Bronchial epithelial cell (primary cell): ENCODE measurements at regions not wholly inside any gene's neighbourhood (a gene's known extent, or its start where the extent isn't known, plus 50 kb on each side); places are given as distances from the start of the nearest gene placed in this dataset.

Source experiments
- DNase-seq: peaks from one replicate; pipeline ENCODE4 v3.0.0-alpha.2; 2010; ENCODE audit warnings: low read depth
- FAIRE-seq: peaks from 2 replicates; lab custom pipeline; 2011; peaks lifted over from hg19 to GRCh38; lab: Jason Lieb, UNC
- H3K27me3 ChIP-seq: 2 replicates; pipeline ENCODE4 v1.5.1; 2011; ENCODE audit warnings: low read length; ENCODE audit not compliant: control insufficient read depth, insufficient read depth
- H3K36me3 ChIP-seq: 2 replicates; pipeline ENCODE4 v1.5.1; 2011; ENCODE audit warnings: low read length; ENCODE audit not compliant: control insufficient read depth, insufficient read depth
- H3K4me3 ChIP-seq: 2 replicates; pipeline ENCODE4 v1.5.1; 2011; ENCODE audit warnings: mild to moderate bottlenecking, low read depth, low read length, control low read depth
- CTCF ChIP-seq: IDR thresholded peaks from 2 replicates; pipeline ENCODE4 v1.5.1; 2011; ENCODE audit warnings: mild to moderate bottlenecking, moderate library complexity, low read length, control low read depth, inconsistent platforms; ENCODE audit not compliant: insufficient read depth, severe bottlenecking

DNA sequence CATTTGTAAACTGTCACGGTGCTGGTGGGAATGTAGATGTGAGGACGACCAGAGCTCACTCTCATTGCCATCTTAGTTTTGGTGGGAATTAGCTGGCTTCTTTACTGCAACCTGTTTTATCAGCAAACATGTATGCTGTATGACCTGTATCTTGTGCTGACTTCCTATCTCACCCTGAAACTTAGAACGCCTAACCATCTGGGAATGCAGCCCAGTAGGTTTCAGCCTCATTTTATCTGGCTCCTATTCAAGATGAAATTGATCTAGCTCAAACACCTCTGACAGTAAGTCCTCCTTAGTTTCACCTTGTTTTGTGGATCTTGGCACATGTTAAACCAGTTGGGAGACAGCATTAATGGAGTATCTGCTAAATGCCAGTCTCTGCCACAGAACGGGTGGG, 174.6 kb downstream of the HLX start:
- TF ChIP-seq CTCF, result no peak
- Histone ChIP-seq H3K4me3 (no peak overlapping the region), H3K36me3 (no peaks in the 10 kb centered on the region), H3K27me3 (no peaks in the 10 kb centered on the region)
- DNase-seq (peak; percentile 36), FAIRE-seq (no peak)

- FAIRE-seq, result no peak
- no peak overlapping the region for H3K4me3 ChIP-seq
- no peak for TF ChIP-seq CTCF
These were observed 180.3 kb downstream of the HLX start for GRCh38 chr1:221059506-221059905.

GRCh38 chr1:221063651-221064050, 184.4 kb downstream of the HLX start:
- TF ChIP-seq CTCF, result no peak
- FAIRE-seq, result no peak
- Histone ChIP-seq H3K27me3 (no peaks in the 10 kb centered on the region), H3K36me3 (no peaks in the 10 kb centered on the region), H3K4me3 (no peak overlapping the region)
- DNase-seq, result no peak

More at GRCh38 chr1:221059506-221059905, 180.3 kb downstream of the HLX start:
- H3K36me3 ChIP-seq, result no peaks in the 10 kb centered on the region
- no peak for DNase-seq
- no peaks in the 10 kb centered on the region for H3K27me3 ChIP-seq

DNA sequence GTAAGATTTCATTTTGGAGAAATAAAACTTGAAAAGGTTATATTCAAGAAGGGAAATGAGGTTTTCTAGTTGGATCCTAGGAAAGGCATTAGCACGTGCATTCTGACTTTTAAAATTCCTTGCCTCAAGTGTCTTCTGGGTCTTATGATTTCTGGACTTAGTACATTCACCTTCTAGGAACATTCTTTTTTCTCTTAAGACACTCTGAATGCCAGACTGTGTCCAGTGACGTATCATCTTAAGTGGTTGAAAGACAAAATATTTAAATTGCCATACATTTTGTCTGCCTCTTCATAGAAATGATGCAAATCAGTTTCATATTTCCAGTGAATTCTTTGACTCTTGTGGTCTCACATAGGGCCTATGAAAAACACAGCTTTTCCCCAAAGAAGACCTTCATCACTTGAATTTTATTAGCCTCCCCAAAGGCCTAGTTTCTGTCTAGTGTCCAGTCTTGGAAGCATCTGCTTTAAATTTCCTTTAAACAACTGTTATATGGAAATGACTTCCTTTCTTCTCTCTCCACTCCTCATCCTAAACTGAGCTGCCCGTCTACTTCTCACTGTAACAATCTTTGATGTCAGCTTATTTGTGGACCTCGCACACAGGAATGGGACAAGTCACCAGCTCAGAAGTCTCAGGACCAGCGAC, 187.2 kb downstream of the HLX start:
- TF ChIP-seq CTCF, result no peak
- Histone ChIP-seq H3K36me3 (no peaks in the 10 kb centered on the region), H3K27me3 (no peaks in the 10 kb centered on the region), H3K4me3 (no peak overlapping the region)
- DNase-seq (no peak), FAIRE-seq (peak; percentile 70)

DNA sequence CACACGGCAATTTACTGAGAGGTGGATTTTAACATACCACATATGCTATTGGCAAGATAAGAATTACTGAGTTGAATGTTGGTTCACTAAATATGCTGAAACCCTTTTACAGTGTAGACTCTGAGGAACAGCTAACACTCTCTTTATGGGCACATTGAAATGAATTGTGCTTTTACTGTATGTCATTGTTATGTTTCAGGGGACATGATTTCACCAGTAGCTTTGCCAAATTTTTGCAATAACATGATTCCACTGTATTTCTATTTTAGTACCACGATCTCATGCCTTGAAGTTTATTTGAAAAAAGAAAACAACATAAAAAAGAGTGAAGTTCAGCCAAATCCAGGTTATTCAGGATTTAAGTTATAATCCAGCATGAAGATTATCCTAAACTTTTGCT, 188.5 kb downstream of the HLX start:
- no peak for FAIRE-seq
- Histone ChIP-seq H3K4me3 (no peak overlapping the region), H3K27me3 (no peaks in the 10 kb centered on the region), H3K36me3 (no peaks in the 10 kb centered on the region)
- no peak for DNase-seq
- TF ChIP-seq CTCF, result no peak
